Ovary (tissue), 3 donors: ENCODE measurements at regions not wholly inside any gene's neighbourhood (a gene's known extent, or its start where the extent isn't known, plus 50 kb on each side); places are given as distances from the start of the nearest gene placed in this dataset.

Experiments
- POLR2A ChIP-seq: fragments of 450-650 bp; IDR thresholded peaks from one replicate; pipeline ENCODE4 v1.6.1; 2017; ENCODE audit warnings: antibody characterized with exemption, mild to moderate bottlenecking, moderate library complexity
- TF ChIP-seq, protein P1 (sequence below), 3 donors: fragments of 450-650 bp in 2 of 3; fragments of 200-600 bp in 1 of 3; IDR thresholded peaks; one replicate each; pipeline versions ENCODE4 v1.5.1 to v1.8.0; 2016 to 2022; ENCODE audit warnings: antibody characterized with exemption in 3 of 3, mild to moderate bottlenecking in 1 of 3
- donor health status: DM: no; HTN: no; CAD: no.

DNA sequence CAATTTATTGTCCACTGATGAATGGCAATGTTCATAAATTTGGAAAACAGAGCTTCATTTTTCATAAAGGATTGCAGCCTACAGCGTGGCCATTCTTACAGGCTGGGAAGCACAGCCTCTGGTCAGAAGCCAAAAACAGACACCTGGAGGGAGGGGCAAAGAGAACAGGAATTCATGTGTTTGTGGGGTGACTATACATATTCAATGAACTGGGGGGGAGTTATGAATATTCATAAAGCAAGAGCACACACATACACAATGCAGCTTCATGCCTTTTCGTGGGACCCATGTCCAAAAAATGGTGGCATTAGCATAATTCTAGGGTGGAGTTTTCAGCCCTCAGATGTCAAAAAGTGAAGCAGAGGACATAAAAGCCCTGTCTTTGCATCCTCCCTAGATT is 173.3 kb downstream of the VEGFC start:
- TF ChIP-seq, protein P1, sequence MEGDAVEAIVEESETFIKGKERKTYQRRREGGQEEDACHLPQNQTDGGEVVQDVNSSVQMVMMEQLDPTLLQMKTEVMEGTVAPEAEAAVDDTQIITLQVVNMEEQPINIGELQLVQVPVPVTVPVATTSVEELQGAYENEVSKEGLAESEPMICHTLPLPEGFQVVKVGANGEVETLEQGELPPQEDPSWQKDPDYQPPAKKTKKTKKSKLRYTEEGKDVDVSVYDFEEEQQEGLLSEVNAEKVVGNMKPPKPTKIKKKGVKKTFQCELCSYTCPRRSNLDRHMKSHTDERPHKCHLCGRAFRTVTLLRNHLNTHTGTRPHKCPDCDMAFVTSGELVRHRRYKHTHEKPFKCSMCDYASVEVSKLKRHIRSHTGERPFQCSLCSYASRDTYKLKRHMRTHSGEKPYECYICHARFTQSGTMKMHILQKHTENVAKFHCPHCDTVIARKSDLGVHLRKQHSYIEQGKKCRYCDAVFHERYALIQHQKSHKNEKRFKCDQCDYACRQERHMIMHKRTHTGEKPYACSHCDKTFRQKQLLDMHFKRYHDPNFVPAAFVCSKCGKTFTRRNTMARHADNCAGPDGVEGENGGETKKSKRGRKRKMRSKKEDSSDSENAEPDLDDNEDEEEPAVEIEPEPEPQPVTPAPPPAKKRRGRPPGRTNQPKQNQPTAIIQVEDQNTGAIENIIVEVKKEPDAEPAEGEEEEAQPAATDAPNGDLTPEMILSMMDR (IDR thresholded peaks at IDR 0.05), result no peak
- TF ChIP-seq POLR2A, result no peak
